ENCODE measurements at regions not wholly inside any gene's neighbourhood (a gene's known extent, or its start where the extent isn't known, plus 50 kb on each side); places are given as distances from the start of the nearest gene placed in this dataset.

DNA sequence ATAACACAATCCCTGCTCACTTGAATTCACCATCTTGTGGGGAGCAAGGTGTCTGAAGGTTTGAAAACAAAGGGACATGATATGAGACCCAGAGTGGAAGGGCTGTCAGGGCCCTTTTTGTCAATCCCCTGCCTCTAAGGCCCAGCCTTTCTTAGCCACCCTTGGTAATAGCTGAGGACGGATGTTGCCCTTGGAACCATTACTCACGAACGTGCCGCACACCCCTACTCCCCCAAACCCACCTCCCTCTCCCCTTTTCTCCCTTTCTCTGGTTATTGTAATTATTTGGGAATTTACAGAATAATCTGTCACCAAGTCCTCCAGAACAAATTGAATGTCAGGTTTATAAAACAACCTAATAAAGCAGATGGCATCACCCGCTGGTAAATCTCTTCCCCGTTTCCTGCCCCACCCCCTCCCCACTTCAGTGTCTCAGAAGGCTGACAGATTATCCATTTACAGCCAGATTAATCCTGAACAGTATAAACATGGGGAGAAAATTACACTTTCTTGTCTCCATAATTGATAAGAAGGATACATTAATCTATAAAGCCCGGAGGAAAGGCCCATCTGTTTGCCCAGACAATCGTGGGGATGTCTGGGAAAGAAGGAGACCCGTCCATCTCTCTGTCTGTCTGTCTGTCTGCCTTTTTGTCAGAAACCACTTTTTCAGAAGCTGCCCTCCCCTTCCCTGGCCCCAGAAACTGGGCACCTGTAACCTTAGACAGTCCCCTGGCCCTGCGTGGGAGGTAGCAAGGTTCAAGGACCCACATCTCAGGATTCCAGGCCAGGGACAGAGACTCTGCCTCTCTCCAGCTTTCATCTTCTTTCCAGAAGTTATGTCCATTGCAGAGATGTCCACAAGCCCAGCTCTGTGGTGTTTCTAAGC, 60.6 kb upstream of the CD34 start:
- TF ChIP-seq, protein P1, sequence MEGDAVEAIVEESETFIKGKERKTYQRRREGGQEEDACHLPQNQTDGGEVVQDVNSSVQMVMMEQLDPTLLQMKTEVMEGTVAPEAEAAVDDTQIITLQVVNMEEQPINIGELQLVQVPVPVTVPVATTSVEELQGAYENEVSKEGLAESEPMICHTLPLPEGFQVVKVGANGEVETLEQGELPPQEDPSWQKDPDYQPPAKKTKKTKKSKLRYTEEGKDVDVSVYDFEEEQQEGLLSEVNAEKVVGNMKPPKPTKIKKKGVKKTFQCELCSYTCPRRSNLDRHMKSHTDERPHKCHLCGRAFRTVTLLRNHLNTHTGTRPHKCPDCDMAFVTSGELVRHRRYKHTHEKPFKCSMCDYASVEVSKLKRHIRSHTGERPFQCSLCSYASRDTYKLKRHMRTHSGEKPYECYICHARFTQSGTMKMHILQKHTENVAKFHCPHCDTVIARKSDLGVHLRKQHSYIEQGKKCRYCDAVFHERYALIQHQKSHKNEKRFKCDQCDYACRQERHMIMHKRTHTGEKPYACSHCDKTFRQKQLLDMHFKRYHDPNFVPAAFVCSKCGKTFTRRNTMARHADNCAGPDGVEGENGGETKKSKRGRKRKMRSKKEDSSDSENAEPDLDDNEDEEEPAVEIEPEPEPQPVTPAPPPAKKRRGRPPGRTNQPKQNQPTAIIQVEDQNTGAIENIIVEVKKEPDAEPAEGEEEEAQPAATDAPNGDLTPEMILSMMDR (IDR thresholded peaks at IDR 0.05) = no peak
- DNase-seq = no peak
- no peaks in the 10 kb centered on the region for H3K27me3 ChIP-seq (ENCODE audit: low read depth)

DNA sequence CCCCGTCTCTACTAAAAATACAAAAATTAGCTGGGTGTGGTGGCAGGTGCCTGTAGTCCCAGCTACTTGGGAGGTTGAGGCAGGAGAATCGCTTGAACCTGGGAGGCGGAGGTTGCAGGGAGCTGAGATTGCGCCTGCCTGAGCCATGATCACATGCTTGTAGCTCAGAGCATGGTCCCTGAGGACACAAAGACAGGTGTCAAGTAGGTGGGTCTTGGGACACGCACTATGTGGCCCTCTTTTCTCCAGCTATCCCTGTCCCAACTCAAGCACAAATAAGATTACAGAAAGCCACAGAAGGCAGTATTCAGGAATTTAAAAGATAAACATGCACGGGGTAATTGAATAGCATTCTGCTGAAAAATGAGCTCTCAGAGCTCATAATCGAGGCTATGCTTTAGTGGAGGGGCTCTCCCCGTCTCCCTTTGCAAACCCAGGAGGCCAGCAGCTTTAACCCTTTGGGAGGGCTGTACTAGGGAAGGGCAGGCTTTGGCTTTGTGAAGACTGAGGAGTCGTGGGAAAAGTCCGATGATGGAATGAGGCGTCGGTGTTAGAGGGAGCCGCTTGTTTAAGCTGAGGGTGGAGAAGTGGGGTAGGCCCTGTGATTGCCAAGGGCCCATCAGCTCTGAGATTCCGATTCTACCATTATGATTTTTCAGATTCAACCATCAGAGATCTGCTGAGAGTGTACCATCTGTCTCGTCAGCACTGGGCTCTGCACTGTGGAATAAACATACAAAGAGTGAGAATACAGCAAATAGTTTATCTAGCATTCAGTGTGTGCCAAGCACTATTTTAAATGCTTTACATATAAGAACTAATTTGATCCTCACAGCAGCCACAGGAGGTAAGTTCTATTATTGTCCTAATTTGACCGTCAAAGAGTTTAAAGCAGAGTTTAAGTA, 59.7 kb upstream of the CD34 start:
- H3K36me3 ChIP-seq = no peaks in the 10 kb centered on the region
- ATAC-seq = no peak
- DNase-seq = no peak
- no peak overlapping the region for H3K27ac ChIP-seq
- TF ChIP-seq, protein P1 (IDR thresholded peaks at IDR 0.05) = no peak
- H3K9me3 ChIP-seq = no peaks in the 10 kb centered on the region
- peaks cover 9% of the 10 kb centered on the region for H3K4me1 ChIP-seq
- intact Hi-C loops (cut with DNase I) = no loop called here
- no peaks in the 10 kb centered on the region for H3K27me3 ChIP-seq (ENCODE audit: low read depth)
- no peak overlapping the region for H3K4me3 ChIP-seq

More for the DNA sequence above, 60.6 kb upstream of the CD34 start:
- Histone ChIP-seq H3K36me3 (no peaks in the 10 kb centered on the region), H3K4me1 (peaks cover 9% of the 10 kb centered on the region), H3K4me3 (no peak overlapping the region), H3K27ac (no peak overlapping the region), H3K9me3 (no peaks in the 10 kb centered on the region)
- intact Hi-C loops (cut with DNase I) = no loop called here
- ATAC-seq = no peak

DNA sequence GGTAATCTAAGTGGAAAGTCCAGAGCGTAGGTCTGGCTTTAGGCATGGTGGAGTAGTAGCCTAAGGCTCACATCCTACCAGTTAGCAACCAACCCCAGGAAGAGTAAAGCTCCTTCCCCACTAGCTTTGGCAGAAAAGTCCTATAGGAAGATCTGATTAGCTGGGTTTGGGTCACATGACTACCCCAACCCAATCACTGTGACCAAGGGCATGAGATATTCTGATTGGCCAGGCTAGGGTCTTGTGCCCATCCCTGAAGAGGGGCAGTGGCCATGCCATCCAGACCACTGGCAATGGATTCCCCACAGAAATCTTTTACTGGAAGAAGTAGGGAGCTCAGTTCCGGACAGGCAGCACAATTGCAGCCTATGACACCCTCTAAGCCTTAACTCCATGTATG, 58.6 kb upstream of the CD34 start:
- no peaks in the 10 kb centered on the region for H3K27me3 ChIP-seq (ENCODE audit: low read depth)
- H3K36me3 ChIP-seq = no peaks in the 10 kb centered on the region
- intact Hi-C loops (cut with DNase I) = no loop called here
- H3K4me3 ChIP-seq = no peak overlapping the region
- H3K4me1 ChIP-seq = peaks cover 13% of the 10 kb centered on the region
- TF ChIP-seq, protein P1 (IDR thresholded peaks at IDR 0.05) = no peak
- H3K27ac ChIP-seq = no peak overlapping the region
- DNase-seq (no peak), ATAC-seq (no peak)
- no peaks in the 10 kb centered on the region for H3K9me3 ChIP-seq

DNA sequence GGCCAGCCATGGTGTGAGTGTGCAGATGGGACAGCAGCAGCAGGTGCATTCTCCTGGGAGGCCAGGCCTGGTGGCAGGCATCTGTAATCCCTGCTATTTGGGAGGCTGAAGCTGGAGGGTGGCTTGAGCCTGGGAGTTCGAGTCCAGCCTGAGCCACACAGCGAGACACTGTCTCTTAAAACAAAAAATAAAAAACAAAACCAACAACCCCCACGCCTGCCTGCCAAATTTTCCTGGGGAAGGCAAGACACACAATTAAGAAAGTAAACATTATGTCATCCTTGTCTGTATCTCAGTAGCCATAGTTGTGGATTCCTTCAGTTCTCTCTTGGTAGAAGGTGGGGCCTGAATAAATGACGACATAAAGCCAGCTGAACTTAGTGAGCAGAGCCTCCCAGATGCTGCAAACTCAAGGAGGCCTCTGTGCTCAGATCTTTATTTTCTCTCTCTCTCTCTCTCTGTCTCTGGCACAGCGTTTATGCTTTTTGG, 57.6 kb upstream of the CD34 start:
- H3K9me3 ChIP-seq = no peaks in the 10 kb centered on the region
- peaks cover 23% of the 10 kb centered on the region for H3K4me1 ChIP-seq
- ATAC-seq (no peak), DNase-seq (no peak)
- intact Hi-C loops (cut with DNase I) = no loop called here
- no peak overlapping the region for H3K4me3 ChIP-seq
- no peaks in the 10 kb centered on the region for H3K36me3 ChIP-seq
- H3K27ac ChIP-seq = no peak overlapping the region
- no peaks in the 10 kb centered on the region for H3K27me3 ChIP-seq (ENCODE audit: low read depth)
- TF ChIP-seq, protein P1 (IDR thresholded peaks at IDR 0.05) = no peak

GRCh38 chr1:207967703-207968102, 56.8 kb upstream of the CD34 start:
- peaks cover 29% of the 10 kb centered on the region for H3K4me1 ChIP-seq
- intact Hi-C loops (cut with DNase I) = no loop called here
- TF ChIP-seq, protein P1 (IDR thresholded peaks at IDR 0.05) = no peak
- H3K27me3 ChIP-seq (ENCODE audit: low read depth) = no peaks in the 10 kb centered on the region
- H3K27ac ChIP-seq = no peak overlapping the region
- no peaks in the 10 kb centered on the region for H3K9me3 ChIP-seq
- no peaks in the 10 kb centered on the region for H3K36me3 ChIP-seq
- H3K4me3 ChIP-seq = no peak overlapping the region
- no peak for DNase-seq
- ATAC-seq = no peak

Data from lower lobe of right lung (tissue), 2 donors.